ENCODE measurements at regions not wholly inside any gene's neighbourhood (a gene's known extent, or its start where the extent isn't known, plus 50 kb on each side); places are given as distances from the start of the nearest gene placed in this dataset.
"Not testable (repeated sequence)": the region's sequence is repeated elsewhere in the genome, so short reads cannot be mapped to it uniquely, and the experiment has no call there.

DNA sequence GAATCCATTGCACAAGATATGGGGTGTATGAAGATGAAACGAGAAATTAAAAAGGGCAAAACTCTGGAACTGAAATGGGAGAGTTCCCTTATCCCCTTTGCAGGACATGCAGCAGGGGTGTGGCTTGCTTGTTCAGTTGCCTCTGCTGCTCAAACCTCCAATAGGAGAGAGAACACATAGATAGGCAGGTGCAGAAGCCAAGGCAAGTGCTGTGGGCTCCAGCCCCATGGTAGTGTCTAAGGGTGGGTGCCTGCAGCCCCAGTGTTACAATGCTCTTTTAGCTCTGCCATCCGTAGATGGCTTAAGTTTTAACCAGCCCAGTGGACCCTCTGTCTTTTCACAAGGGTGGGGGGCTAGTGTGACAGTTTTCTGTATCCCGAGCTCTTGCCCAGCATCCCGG, 69.7 kb downstream of the CMAS start:
- peak in 2 of 58 donors; percentile 10 to 11 for DNase-seq

DNA sequence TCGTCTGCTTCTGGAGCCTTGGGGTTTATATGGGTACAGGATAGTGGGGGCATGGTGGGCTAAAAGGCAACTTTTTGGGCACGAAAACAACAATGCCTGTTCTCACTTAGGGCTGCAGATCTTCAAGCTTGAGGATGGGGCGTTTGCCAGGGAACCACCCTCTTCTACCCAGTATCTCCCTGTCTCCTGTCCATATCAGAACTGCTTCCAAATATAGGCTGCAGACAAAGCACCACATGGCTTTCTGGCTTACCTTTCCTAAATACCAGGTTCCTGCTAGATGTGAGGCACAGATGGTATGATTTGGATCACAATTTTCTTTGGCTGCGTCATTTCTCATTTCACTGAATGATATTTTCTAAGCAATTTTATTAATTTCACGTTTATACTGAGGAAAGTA, 70.4 kb downstream of the CMAS start:
- peak in 1 of 58 donors; percentile 13 for DNase-seq

DNA sequence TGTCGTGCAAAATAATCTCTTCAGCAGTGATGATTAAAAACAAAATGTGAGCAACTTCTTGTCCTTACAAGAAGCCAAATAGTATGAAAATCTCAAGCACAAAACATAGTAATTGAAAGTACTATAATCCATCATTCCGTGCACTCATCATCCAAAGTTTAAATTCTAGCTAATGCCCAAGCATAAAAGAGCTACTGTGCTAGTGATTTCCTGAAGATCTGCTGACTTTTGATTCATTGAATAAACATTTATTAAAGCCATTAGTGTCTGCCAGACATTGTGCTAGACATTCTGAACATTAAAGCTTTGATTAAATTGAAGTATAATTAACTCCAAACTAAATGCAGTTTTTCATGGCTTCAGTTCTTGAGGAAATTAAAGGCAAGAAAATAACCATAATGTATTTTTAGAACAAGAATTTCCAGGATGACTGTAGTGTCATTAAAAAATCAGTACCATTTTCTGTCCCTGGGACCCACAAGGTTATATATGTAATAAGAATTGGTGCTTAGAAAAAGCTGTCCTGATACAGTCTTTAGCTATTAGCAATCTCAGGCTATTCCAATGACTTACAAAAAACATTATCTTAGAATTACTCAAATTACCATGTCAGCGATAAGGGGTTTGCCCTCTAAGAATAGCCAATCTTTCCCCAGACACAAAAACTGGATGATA, 71.7 kb downstream of the CMAS start:
- no peak for DNase-seq

DNA sequence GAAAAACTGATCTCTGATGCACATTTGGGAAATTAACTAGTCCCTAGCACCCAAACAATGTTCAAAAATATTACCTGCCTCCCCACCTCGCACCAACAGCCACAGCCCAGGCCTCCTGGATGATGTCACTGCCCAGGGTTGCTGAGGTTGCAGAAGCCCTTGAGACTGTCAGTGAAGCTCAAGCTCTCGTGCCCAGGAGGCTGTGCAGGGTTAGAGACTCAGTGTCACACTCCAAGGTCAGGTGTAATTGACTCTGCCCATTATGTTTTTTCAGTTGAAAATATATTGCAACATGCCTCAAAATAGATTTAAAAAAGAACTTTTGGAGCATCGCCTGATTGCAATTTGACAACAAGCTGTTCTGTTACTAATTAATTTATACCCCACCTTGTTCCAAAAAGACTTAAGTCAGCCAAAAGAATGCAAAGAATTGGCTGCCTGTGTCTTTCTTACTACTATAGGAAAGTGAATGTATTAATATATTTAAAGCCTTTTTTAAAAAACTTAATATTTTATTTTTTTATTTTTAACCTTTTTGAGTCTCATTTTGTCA, 72.3 kb downstream of the CMAS start:
- DNase-seq = no peak

DNA sequence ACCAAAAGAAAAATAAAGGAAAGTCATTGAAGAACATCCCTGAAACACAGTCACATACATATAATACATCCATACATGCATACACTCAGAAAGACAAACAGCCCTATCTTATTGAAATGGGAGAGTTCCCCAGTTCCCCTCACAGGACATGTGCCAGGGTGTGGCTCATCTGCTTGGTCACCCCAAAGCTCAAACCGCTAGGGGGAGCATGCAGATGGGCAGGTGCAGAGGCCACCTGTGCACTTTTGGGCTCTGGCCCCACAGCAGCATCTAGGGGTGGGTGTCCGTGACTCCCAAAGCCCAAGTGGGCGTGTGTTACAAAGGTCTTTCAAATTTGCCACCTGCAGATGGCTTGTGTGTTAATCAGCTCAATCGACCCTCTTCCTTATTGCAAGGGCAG, 75.2 kb downstream of the CMAS start:
- no peak for DNase-seq

DNA sequence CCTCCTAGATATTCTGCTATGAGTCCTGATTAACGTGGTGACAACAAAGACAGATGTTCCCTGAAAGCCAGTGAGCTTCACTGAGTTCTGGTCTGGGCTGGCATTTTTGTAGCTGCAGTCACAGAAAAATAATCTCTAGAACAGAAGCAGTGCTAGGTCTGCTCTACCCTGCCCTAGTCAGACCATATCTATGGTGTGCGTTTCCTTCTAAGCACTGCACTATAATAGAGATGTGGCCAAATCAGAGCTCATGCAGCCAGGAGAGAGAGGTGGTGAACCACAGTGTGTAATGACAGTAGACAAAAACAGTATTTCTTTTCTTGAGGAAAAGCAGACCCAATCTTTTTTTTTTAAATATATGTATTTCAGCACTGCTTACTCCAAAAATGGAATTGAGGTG, 76.3 kb downstream of the CMAS start:
- no peak for DNase-seq

DNA sequence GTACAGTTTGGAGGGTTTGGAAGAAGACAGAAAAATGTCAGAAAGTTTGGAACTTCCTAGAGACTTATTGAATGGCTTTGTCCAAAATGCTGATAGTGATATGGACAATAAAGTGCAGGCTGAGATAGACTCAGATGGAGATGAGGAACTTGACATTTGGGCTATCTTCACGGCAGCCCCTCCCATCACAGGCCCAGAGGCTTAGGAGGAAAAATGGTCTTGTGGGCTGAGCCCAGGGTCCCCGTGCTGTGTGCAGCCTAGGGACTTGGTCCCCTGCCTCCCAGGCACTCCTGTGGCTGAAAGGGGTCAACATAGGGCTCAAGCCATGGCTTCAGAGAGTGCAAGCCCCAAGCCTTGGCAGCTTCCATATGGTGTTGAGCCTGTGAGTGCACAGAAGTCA, 79.0 kb downstream of the CMAS start:
- no peak for DNase-seq

DNA sequence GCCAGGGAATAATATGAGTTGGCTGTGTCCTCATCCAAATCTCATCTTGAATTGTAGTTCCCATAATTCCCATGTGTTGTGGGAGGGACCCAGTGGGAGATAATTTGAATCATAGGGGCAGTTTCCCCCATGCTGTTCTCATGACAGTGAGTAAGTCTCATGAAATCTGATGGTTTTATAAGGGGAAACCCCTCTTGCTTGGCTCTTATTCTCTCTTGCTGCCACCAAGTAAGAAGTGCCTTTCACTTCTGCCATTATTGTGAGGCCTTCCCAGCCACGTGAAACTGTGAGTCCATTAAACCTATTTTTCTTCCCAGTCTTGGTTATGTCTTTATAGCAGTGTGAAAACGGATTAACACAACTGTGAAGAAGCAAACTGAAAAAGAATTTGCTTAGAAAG, 80.1 kb downstream of the CMAS start:
- DNase-seq = not testable (repeated sequence)

DNA sequence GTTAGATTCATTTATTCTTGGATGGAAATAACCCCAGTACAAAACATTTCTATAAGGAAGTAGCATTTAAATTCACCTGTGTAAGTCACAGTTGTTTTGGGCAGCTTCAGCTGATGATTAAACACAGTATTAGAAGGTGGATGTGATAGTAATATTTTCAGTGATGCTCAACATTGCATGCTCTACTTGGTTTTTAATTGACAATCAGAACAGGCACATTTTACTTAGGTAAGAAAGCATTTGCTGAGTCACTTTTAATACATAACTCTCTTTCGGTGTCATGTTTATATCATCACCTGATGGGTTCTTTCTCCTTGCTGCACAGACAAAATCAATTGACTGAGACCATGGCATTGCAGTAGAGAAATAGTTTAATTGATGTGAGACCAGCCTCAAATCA, 80.7 kb downstream of the CMAS start:
- DNase-seq = no peak

DNA sequence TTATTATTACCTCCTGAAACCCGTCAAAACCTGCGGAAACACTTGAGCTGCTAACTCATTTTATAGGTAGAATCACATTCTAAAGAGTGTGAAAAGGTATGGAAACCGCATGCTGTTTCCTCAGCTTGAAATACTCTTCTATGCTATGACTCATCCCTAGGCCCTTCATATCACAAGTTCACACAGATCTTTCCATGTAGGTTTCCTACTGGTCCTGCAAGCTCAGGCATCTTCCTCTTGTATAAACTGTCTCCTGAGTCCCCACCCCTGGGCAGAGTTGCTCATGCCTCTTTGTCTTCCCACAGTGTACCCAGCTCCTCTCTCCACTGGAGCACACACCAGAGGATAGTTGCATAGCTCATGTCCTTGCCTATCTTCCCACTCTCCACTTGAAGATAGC, 84.7 kb downstream of the CMAS start:
- DNase-seq = no peak

DNA sequence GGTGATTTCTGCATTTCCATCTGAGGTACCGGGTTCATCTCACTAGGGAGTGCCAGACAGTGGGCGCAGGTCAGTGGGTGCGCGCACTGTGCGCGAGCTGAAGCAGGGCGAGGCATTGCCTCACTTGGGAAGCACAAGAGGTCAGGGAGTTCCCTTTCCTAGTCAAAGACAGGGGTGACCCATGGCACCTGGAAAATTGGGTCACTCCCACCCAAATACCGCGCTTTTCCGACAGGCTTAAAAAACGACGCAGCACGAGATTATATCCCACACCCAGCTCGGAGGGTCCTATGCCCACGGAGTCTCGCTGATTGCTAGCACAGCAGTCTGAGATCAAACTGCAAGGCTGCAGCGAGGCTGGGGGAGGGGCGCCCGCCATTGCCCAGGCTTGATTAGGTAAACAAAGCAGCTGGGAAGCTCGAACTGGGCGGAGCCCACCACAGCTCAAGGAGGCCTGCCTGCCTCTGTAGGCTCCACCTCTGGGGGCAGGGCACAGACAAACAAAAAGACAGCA, 90.6 kb downstream of the CMAS start:
- DNase-seq = not testable (repeated sequence)
